PC-9 (cell line): ENCODE measurements at regions not wholly inside any gene's neighbourhood (a gene's known extent, or its start where the extent isn't known, plus 50 kb on each side); places are given as distances from the start of the nearest gene placed in this dataset.

ENCODE experiments used
- BruUV-seq: library from RNA; stranded (reverse); fragments of 400-500 nt; replicated peaks from 2 replicates; lab custom pipeline; 2021; lab: Mats Ljungman, UMichigan
- CTCF ChIA-PET: fragments of 300-600 bp; sonication (Branson Sonifier 250); formaldehyde crosslinking; loops from one replicate; lab custom pipeline; 2022; ENCODE audit warnings: antibody characterized with exemption; lab: Charles Lee
- POLR2A ChIA-PET: fragments of 300-600 bp; sonication (Branson Sonifier 250); formaldehyde crosslinking; loops from one replicate; lab custom pipeline; 2022; ENCODE audit warnings: antibody characterized with exemption; ENCODE audit not compliant: unreplicated experiment; lab: Charles Lee
- DNase-seq, 2 experiments: peaks; one replicate each; pipeline versions ENCODE4 v3.0.0 to v3.0.0-alpha.2; 2015 to 2022; ENCODE audit warnings: mixed read lengths in 1 of 2
- H2AFZ ChIP-seq: fragments of 200-600 bp; sonication (generic); 2 replicates; pipeline ENCODE4 v1.8.1; 2017; ENCODE audit warnings: antibody characterized with exemption
- H3F3A ChIP-seq: fragments of 200-600 bp; sonication (generic); 2 replicates; pipeline ENCODE4 v1.8.1; 2017; ENCODE audit warnings: antibody characterized with exemption, mild to moderate bottlenecking, low read depth; ENCODE audit not compliant: insufficient read depth
- H3K27ac ChIP-seq: fragments of 200-600 bp; sonication (generic); 2 replicates; pipeline ENCODE4 v1.6.1; 2016; ENCODE audit warnings: mixed run types
- H3K27me3 ChIP-seq: fragments of 200-600 bp; sonication (generic); 2 replicates; pipeline ENCODE4 v1.6.1; 2016; ENCODE audit warnings: low read depth, mixed run types; ENCODE audit not compliant: insufficient read depth
- H3K36me3 ChIP-seq: fragments of 200-600 bp; sonication (generic); 2 replicates; pipeline ENCODE4 v1.6.1; 2016; ENCODE audit warnings: low read depth, mixed run types
- H3K4me1 ChIP-seq: fragments of 200-600 bp; sonication (generic); replicated peaks from 2 replicates; pipeline ENCODE4 v1.6.1; 2016; ENCODE audit warnings: mixed run types; ENCODE audit not compliant: insufficient read depth
- H3K4me2 ChIP-seq: fragments of 200-600 bp; sonication (generic); 2 replicates; pipeline ENCODE4 v1.6.1; 2017; ENCODE audit warnings: mixed run types
- H3K4me3 ChIP-seq: fragments of 200-600 bp; sonication (generic); 2 replicates; pipeline ENCODE4 v1.6.1; 2016; ENCODE audit warnings: mixed run types
- H3K79me2 ChIP-seq: fragments of 200-600 bp; sonication (generic); 2 replicates; pipeline ENCODE4 v1.6.1; 2017; ENCODE audit warnings: low read depth, mixed run types
- H3K9me2 ChIP-seq: fragments of 200-600 bp; sonication (generic); 2 replicates; pipeline ENCODE4 v1.8.1; 2017; ENCODE audit warnings: mild to moderate bottlenecking; ENCODE audit not compliant: insufficient read depth
- H3K9me3 ChIP-seq: fragments of 200-600 bp; sonication (generic); 2 replicates; pipeline ENCODE4 v1.8.1; 2016; ENCODE audit warnings: low read depth; ENCODE audit not compliant: insufficient read depth
- H4K20me1 ChIP-seq: fragments of 200-600 bp; sonication (generic); 2 replicates; pipeline ENCODE4 v1.8.1; 2017; ENCODE audit not compliant: insufficient read depth
- CTCF ChIP-seq: fragments of 200-600 bp; sonication (generic); conservative IDR thresholded peaks from 2 replicates; pipeline ENCODE4 v1.6.1; 2017; ENCODE audit warnings: mixed run types, antibody characterized with exemption, mild to moderate bottlenecking, moderate library complexity
- EZH2 ChIP-seq: fragments of 200-600 bp; sonication (generic); IDR thresholded peaks from 2 replicates; pipeline ENCODE4 v1.8.0; 2017; ENCODE audit warnings: antibody characterized with exemption, low read depth
- intact Hi-C: fragments of 100-400 bp; cut with micrococcal nuclease; formaldehyde crosslinking; loops from one replicate; pipeline ENCODE4 v1.10.0; 2022; ENCODE audit not compliant: unreplicated experiment

GRCh38 chr2:239567786-239568185 lies 167.0 kb upstream of the HDAC4 start:
- intact Hi-C loops = no loop called here
- TF ChIP-seq EZH2 (no peak), CTCF (no peak)
- CTCF ChIA-PET = no interaction called here

DNA sequence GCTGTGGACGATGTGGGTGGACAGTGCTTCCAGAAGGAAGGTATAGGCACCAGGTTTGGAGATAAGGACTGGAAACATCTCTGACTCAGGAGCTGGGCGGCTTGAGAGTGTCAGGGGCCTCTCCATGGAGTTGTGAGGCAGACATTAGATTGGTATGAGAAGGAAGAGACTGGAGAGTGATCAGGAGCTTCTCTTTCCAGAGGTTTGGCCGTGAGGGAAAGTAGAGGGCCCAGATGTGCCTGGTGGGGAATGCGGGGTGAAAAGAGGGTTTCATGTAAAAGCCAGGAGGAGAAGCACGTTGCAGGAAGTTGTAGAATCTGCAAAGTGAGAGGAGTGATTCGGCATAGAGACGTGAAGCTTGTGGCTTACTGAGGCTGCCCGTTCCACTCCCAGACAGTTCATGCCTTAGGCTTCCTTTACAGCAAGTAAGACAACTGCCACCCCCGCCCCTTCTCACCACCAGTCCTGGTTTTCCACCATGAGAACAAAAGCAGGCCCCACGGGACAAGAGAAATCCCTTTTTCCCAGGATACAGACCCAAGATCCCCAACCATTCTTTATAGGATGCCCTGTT lies 166.3 kb upstream of the HDAC4 start:
- Histone ChIP-seq H3K4me1 (no peaks in the 10 kb centered on the region), H3K27me3 (peaks cover 99% of the 10 kb centered on the region), H3K9me3 (no peaks in the 10 kb centered on the region; the same call in 1 of the 2 replicates), H3K9me2 (no peaks in the 10 kb centered on the region), H3F3A (no peaks in the 10 kb centered on the region), H3K79me2 (no peaks in the 10 kb centered on the region), H4K20me1 (no peaks in the 10 kb centered on the region), H3K4me2 (no peak overlapping the region), H2AFZ (no peak overlapping the region), H3K27ac (no peak overlapping the region), H3K4me3 (no peak overlapping the region), H3K36me3 (no peaks in the 10 kb centered on the region)
- DNase-seq = no peak
- no peak for TF ChIP-seq CTCF
- no peak for TF ChIP-seq EZH2
- CTCF ChIA-PET = no interaction called here
- no TSS peak for BruUV-seq
- intact Hi-C loops = no loop called here
- POLR2A ChIA-PET = no interaction called here

More at GRCh38 chr2:239567786-239568185, 167.0 kb upstream of the HDAC4 start:
- Histone ChIP-seq H3K4me2 (no peak overlapping the region), H3K79me2 (no peaks in the 10 kb centered on the region), H3K9me2 (no peaks in the 10 kb centered on the region), H3K27me3 (peaks cover 99% of the 10 kb centered on the region), H3K27ac (no peak overlapping the region), H4K20me1 (no peaks in the 10 kb centered on the region), H2AFZ (no peak overlapping the region), H3K4me3 (no peak overlapping the region), H3K4me1 (no peaks in the 10 kb centered on the region), H3K36me3 (no peaks in the 10 kb centered on the region), H3K9me3 (no peaks in the 10 kb centered on the region; the same call in 1 of the 2 replicates), H3F3A (no peaks in the 10 kb centered on the region)
- BruUV-seq = no TSS peak
- no peak for DNase-seq
- POLR2A ChIA-PET = no interaction called here

DNA sequence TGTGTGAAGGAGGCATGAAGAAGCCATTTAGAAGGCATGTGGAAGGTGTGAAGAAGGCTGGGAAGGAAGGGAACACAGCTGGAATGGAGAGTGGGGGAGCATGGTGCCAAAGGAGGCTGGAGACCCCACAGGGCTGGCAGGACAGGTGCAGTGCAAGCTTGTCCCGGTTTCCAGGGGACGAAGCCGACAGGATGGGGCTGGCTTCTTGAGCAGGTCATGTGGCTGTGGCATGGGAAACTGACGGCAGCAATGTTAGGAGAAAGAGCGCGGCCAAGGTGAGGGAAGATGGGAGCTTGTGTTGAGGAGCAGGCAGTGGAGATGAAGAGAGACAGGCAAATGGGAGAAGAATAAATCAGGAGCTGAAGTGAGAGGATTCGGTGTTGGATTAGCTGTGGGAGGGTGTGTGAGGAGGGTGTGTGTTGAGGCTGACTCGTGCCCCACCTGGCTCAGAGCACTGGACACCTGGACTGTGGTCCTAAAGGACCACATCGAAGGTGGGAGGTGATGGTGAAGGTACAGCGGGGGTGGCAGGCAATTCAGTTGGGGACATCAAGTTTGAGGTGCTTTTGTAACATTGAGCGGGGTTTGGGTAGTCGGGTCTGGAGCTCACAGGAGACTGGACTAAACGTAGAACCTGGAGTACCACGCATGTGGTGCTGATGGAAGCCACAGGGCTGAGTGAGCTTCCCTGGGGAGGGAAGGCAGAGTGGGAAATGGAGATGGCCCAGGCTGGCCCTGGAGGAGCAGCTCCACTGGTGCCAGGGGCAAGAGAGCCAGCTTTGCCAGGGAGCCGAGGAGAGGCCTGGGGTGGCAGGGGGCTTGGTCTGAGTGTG lies 165.6 kb upstream of the HDAC4 start:
- no peak overlapping the region for H3K4me2 ChIP-seq
- no peak for TF ChIP-seq EZH2
- TF ChIP-seq CTCF = no peak
- H3F3A ChIP-seq = no peaks in the 10 kb centered on the region
- no peak overlapping the region for H2AFZ ChIP-seq
- H3K9me3 ChIP-seq = no peaks in the 10 kb centered on the region; the same call in 1 of the 2 replicates
- peaks cover 100% of the 10 kb centered on the region for H3K27me3 ChIP-seq
- no peaks in the 10 kb centered on the region for H3K4me1 ChIP-seq
- no peak overlapping the region for H3K27ac ChIP-seq
- H3K79me2 ChIP-seq = no peaks in the 10 kb centered on the region
- H3K9me2 ChIP-seq = no peaks in the 10 kb centered on the region
- ChIA-PET POLR2A (no interaction called here), CTCF (no interaction called here)
- DNase-seq = no peak
- intact Hi-C loops = no loop called here
- BruUV-seq = no TSS peak
- H3K36me3 ChIP-seq = no peaks in the 10 kb centered on the region
- no peak overlapping the region for H3K4me3 ChIP-seq
- H4K20me1 ChIP-seq = no peaks in the 10 kb centered on the region
